ENCODE measurements at regions not wholly inside any gene's neighbourhood (a gene's known extent, or its start where the extent isn't known, plus 50 kb on each side); places are given as distances from the start of the nearest gene placed in this dataset.

DNA sequence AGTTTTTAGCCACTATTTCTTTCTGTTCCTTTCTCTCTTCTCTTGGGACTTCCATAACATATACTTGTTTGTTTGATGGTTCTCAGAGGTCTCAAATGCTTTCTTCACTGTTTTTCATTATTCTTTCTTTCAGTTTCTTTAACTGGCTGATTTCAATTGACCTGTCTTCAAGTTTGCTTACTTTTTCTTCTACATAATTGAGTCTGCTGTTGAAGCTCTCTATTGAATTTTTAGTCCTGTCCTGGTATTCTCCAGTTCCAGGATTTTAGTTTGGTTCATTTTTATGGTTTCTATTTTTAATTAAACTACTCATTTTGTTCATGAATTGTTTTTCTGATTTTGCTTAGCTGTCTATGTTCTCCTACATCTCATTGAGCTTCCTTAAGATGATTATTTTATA, 1305.3 kb upstream of the CELF2 start:
- Histone ChIP-seq H3K4ac (ENCODE audit: low read depth, low read length) (no peak overlapping the region), H3K18ac (ENCODE audit: low read depth, low read length) (no peak overlapping the region), H3K27me3 (ENCODE audit: control insufficient read depth, insufficient read depth, low read length) (no peaks in the 10 kb centered on the region), H2BK20ac (ENCODE audit: low read depth, low read length) (no peak overlapping the region), H4K20me1 (ENCODE audit: insufficient read depth, low read length) (no peaks in the 10 kb centered on the region), H2AK5ac (ENCODE audit: low read depth, low read length) (no peak overlapping the region), H4K5ac (ENCODE audit: low read depth, low read length) (no peak overlapping the region), H2BK5ac (ENCODE audit: low read depth, low read length, poor library complexity, severe bottlenecking) (no peak overlapping the region), H2AK9ac (replicated peaks; ENCODE audit: low read depth, low read length, poor library complexity) (no peak overlapping the region), H2BK120ac (ENCODE audit: low read depth, low read length) (no peak overlapping the region), H2AFZ (replicated peaks; ENCODE audit: low read length, poor library complexity) (no peak overlapping the region), H3K14ac (replicated peaks; ENCODE audit: low read depth, low read length) (no peak overlapping the region), H4K8ac (ENCODE audit: low read depth in 2 of 2, low read length in 2 of 2) (no peak overlapping the region), H3K79me1 (ENCODE audit: low read depth in 1 of 2, low read length in 2 of 2) (no peaks in the 10 kb centered on the region), H4K91ac (ENCODE audit: insufficient read depth, low read depth, low read length) (no peak overlapping the region), H2BK15ac (ENCODE audit: low read depth, low read length) (no peak overlapping the region), H3K36me3 (ENCODE audit: control insufficient read depth, insufficient read depth, low read length) (no peaks in the 10 kb centered on the region), H3K4me1 (ENCODE audit: control insufficient read depth, insufficient read depth, low read length) (no peaks in the 10 kb centered on the region), H3K4me3 (ENCODE audit: insufficient read depth, low read depth, low read length) (no peak overlapping the region), H3K4me2 (ENCODE audit: low read depth, low read length) (no peak overlapping the region), H3K9ac (ENCODE audit: low read depth, low read length) (no peak overlapping the region), H3K23ac (ENCODE audit: low read depth, low read length) (no peak overlapping the region), H3K9me1 (ENCODE audit: insufficient read depth, low read length) (no peaks in the 10 kb centered on the region), H3K9me3 (ENCODE audit: control insufficient read depth, insufficient read depth, low read length) (peaks cover 7% of the 10 kb centered on the region), H3K27ac (ENCODE audit: insufficient read depth, low read length) (no peak overlapping the region), H3K56ac (ENCODE audit: extremely low read depth, insufficient read depth, low read length) (no peak overlapping the region)
- CTCF ChIA-PET, result no interaction called here
- dilution Hi-C loops (cut with HindIII; ENCODE audit: low sequenced_read_pairs, unreplicated experiment) (no loop called here), intact Hi-C loops (cut with micrococcal nuclease) (loop anchor here (5.0 kb wide), 1 partner anchor 65 kb away; no protein-coding TSS in a partner anchor), in situ Hi-C loops (cut with MboI; ENCODE audit: low sequenced_read_pairs) (no loop called here)
- DNase-seq, result no peak
- no peak for ATAC-seq (ENCODE audit: low read depth)
- TF ChIP-seq CHD1 (IDR thresholded peaks at IDR 0.05; ENCODE audit: low read depth, low read length) (no peak), RCOR1 (IDR thresholded peaks at IDR 0.05; ENCODE audit: insufficient replicate concordance, low read length) (no peak), BHLHE40 (IDR thresholded peaks at IDR 0.05; ENCODE audit: low read depth, low read length) (no peak), MAZ (IDR thresholded peaks at IDR 0.05; ENCODE audit: borderline replicate concordance, low read depth, low read length) (no peak), RAD21 (IDR thresholded peaks at IDR 0.05; ENCODE audit: low read length) (no peak), POLR2A (IDR thresholded peaks at IDR 0.05; ENCODE audit: low read depth, low read length) (no peak), RFX5 (IDR thresholded peaks at IDR 0.05; ENCODE audit: low read depth, low read length) (no peak), FOS (IDR thresholded peaks at IDR 0.05; ENCODE audit: low read depth, low read length) (no peak), MAFK (IDR thresholded peaks at IDR 0.05; ENCODE audit: low read depth, low read length) (no peak), MXI1 (IDR thresholded peaks at IDR 0.05; ENCODE audit: borderline replicate concordance, low read depth, low read length) (no peak)
- TF ChIP-seq, protein P1, sequence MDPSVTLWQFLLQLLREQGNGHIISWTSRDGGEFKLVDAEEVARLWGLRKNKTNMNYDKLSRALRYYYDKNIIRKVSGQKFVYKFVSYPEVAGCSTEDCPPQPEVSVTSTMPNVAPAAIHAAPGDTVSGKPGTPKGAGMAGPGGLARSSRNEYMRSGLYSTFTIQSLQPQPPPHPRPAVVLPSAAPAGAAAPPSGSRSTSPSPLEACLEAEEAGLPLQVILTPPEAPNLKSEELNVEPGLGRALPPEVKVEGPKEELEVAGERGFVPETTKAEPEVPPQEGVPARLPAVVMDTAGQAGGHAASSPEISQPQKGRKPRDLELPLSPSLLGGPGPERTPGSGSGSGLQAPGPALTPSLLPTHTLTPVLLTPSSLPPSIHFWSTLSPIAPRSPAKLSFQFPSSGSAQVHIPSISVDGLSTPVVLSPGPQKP (IDR thresholded peaks at IDR 0.05; ENCODE audit: borderline replicate concordance, low read depth, low read length), result no peak
- no TSS peak for BruUV-seq (replicated peaks)
- POLR2A ChIA-PET (ENCODE audit: unreplicated experiment), result no interaction called here

Data from IMR-90 (cell line).